ENCODE measurements at regions not wholly inside any gene's neighbourhood (a gene's known extent, or its start where the extent isn't known, plus 50 kb on each side); places are given as distances from the start of the nearest gene placed in this dataset.

DNA sequence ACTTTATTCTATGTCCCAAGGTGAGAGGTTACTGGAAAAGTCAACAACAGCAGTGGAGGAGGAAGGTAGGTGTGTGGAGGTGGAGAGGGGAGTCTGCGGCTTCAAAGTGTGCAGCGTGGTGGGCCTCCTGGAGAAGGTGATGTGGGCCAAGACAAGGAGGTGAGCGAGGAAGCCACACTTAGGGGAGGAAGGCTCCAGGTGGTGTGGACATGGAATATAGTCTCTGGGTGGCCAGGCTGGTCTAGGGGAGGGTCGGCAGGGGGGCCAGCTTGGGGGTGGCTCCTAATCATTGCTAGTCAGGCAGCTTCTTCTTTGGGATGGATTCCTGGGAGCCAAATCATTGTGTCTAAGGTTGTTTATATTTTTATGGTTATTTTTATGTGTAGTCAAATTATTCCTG lies 111.5 kb upstream of the CDH4 start:
- Mint-ChIP-seq H3K9me3 (no peaks in the 10 kb centered on the region), H3K27me3 (ENCODE audit: insufficient read depth) (peaks cover 87% of the 10 kb centered on the region)
- TF ChIP-seq, protein P1, sequence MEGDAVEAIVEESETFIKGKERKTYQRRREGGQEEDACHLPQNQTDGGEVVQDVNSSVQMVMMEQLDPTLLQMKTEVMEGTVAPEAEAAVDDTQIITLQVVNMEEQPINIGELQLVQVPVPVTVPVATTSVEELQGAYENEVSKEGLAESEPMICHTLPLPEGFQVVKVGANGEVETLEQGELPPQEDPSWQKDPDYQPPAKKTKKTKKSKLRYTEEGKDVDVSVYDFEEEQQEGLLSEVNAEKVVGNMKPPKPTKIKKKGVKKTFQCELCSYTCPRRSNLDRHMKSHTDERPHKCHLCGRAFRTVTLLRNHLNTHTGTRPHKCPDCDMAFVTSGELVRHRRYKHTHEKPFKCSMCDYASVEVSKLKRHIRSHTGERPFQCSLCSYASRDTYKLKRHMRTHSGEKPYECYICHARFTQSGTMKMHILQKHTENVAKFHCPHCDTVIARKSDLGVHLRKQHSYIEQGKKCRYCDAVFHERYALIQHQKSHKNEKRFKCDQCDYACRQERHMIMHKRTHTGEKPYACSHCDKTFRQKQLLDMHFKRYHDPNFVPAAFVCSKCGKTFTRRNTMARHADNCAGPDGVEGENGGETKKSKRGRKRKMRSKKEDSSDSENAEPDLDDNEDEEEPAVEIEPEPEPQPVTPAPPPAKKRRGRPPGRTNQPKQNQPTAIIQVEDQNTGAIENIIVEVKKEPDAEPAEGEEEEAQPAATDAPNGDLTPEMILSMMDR (conservative IDR thresholded peaks at IDR 0.05) = no peak

DNA sequence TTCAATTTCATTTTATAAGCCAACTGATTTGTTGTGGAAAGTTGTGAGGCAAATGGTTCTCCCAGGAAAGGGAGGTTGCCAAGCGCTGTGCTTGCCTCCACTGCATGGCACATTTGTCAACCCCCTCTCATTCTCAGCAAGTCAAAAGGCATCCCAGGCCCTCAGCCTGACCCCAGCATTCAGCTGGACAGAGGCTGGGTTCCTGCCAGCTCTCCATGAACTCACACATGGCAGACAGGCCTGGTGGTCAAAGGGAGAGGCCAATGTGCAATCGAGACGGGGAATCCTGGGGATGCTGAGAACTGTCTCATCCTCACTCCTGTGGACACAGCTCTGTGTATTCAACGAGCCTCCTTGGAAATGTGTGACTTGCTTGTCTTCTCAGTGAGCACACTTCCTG lies 106.0 kb upstream of the CDH4 start:
- TF ChIP-seq, protein P1 (conservative IDR thresholded peaks at IDR 0.05) = no peak
- peaks cover 40% of the 10 kb centered on the region for H3K27me3 ChIP-seq (ENCODE audit: control insufficient read depth, insufficient read depth, low read length, poor library complexity, severe bottlenecking)
- H3K36me3 ChIP-seq (ENCODE audit: control insufficient read depth, insufficient read depth, low read length) = no peaks in the 10 kb centered on the region
- Mint-ChIP-seq H3K36me3 (ENCODE audit: low read depth) (no peaks in the 10 kb centered on the region), H3K27ac (no peak overlapping the region), H3K4me3 (no peak overlapping the region), H3K27me3 (ENCODE audit: insufficient read depth) (peaks cover 87% of the 10 kb centered on the region), H3K9me3 (no peaks in the 10 kb centered on the region), H3K4me1 (no peaks in the 10 kb centered on the region)
- peak overlapping the region; percentile 20 for H3K27ac ChIP-seq (ENCODE audit: low read depth, low read length)
- no peak overlapping the region for H3K4me3 ChIP-seq (ENCODE audit: low read length)
- H3K9ac ChIP-seq (ENCODE audit: extremely low read depth, low read length, poor library complexity, severe bottlenecking) = no peak overlapping the region
- no peaks in the 10 kb centered on the region for H3K9me3 ChIP-seq (ENCODE audit: control insufficient read depth, low read length)
- 50 to 80% methylated on average over 1 to 4 of the region's 4 CpGs for WGBS, 2 experiments (ENCODE audit: insufficient coverage in 1 of 2, insufficient read length in 1 of 2)
- no peaks in the 10 kb centered on the region for H3K4me1 ChIP-seq (ENCODE audit: control insufficient read depth, insufficient read depth, low read length)
- no peak for DNase-seq

More for the DNA sequence above, 111.5 kb upstream of the CDH4 start:
- WGBS, 2 experiments (ENCODE audit: insufficient coverage in 1 of 2, insufficient read length in 1 of 2) = 92 to 100% methylated on average over 2 to 4 of the region's 4 CpGs
- H3K4me1 ChIP-seq (ENCODE audit: control insufficient read depth, insufficient read depth, low read length) = peaks cover 6% of the 10 kb centered on the region
- DNase-seq = no peak
- H3K36me3 ChIP-seq (ENCODE audit: control insufficient read depth, insufficient read depth, low read length) = no peaks in the 10 kb centered on the region
- H3K9ac ChIP-seq (ENCODE audit: extremely low read depth, low read length, poor library complexity, severe bottlenecking) = no peak overlapping the region
- H3K27ac ChIP-seq (ENCODE audit: low read depth, low read length) = no peak overlapping the region
- H3K36me3 Mint-ChIP-seq (ENCODE audit: low read depth) = no peaks in the 10 kb centered on the region
- no peak overlapping the region for H3K4me3 Mint-ChIP-seq
- no peaks in the 10 kb centered on the region for H3K9me3 ChIP-seq (ENCODE audit: control insufficient read depth, low read length)
- H3K27ac Mint-ChIP-seq = no peak overlapping the region
- H3K27me3 ChIP-seq (ENCODE audit: control insufficient read depth, insufficient read depth, low read length, poor library complexity, severe bottlenecking) = peaks cover 35% of the 10 kb centered on the region
- no peak overlapping the region for H3K4me3 ChIP-seq (ENCODE audit: low read length)
- peaks cover 9% of the 10 kb centered on the region for H3K4me1 Mint-ChIP-seq

DNA sequence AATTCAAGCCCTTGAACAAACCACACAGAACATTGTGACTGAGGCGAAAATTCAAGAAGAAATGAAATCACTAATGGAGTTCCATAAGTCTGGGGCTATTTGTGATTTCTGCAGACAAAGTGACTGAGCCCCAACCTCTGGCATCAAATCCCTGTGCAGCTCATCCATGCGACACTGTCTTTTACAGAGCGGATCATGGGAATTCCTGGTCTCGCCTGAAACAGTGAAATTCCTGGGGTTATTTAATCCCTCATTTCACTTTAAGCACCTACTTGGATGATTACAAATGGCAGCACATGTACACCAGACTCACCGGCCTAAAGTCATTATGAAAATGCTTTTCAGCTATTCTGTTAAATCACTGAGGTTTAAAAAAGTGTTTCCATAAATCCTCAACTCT lies 102.4 kb upstream of the CDH4 start:
- no peaks in the 10 kb centered on the region for H3K9me3 Mint-ChIP-seq
- H3K9me3 ChIP-seq (ENCODE audit: control insufficient read depth, low read length) = peaks cover 3% of the 10 kb centered on the region
- H3K4me1 Mint-ChIP-seq = no peaks in the 10 kb centered on the region
- no peak overlapping the region for H3K27ac ChIP-seq (ENCODE audit: low read depth, low read length)
- no peak overlapping the region for H3K4me3 ChIP-seq (ENCODE audit: low read length)
- 86 to 95% methylated on average over 3 to 5 of the region's 5 CpGs for WGBS, 2 experiments (ENCODE audit: insufficient coverage in 1 of 2, insufficient read length in 1 of 2)
- peaks cover 72% of the 10 kb centered on the region for H3K27me3 ChIP-seq (ENCODE audit: control insufficient read depth, insufficient read depth, low read length, poor library complexity, severe bottlenecking)
- TF ChIP-seq, protein P1 (conservative IDR thresholded peaks at IDR 0.05) = no peak
- no peaks in the 10 kb centered on the region for H3K36me3 Mint-ChIP-seq (ENCODE audit: low read depth)
- H3K4me3 Mint-ChIP-seq = no peak overlapping the region
- no peaks in the 10 kb centered on the region for H3K36me3 ChIP-seq (ENCODE audit: control insufficient read depth, insufficient read depth, low read length)
- no peak for DNase-seq
- H3K4me1 ChIP-seq (ENCODE audit: control insufficient read depth, insufficient read depth, low read length) = no peaks in the 10 kb centered on the region
- H3K27me3 Mint-ChIP-seq (ENCODE audit: insufficient read depth) = peaks cover 94% of the 10 kb centered on the region
- no peak overlapping the region for H3K9ac ChIP-seq (ENCODE audit: extremely low read depth, low read length, poor library complexity, severe bottlenecking)
- H3K27ac Mint-ChIP-seq = no peak overlapping the region

Measured in endodermal cell (in vitro differentiated cells).